H9 (cell line): ENCODE measurements at regions not wholly inside any gene's neighbourhood (a gene's known extent, or its start where the extent isn't known, plus 50 kb on each side); places are given as distances from the start of the nearest gene placed in this dataset.

ENCODE experiments used
- DNase-seq: peaks from one replicate; pipeline ENCODE4 v3.0.0-alpha.2; 2017
- H2AFZ ChIP-seq: one replicate; pipeline ENCODE4 v1.6.1; 2013; ENCODE audit warnings: mild to moderate bottlenecking, low read length, control low read depth, moderate library complexity
- H2AK5ac ChIP-seq: 2 replicates; pipeline ENCODE4 v1.6.1; 2013; ENCODE audit warnings: low read length, control low read depth, mixed read lengths; ENCODE audit not compliant: insufficient read length
- H2BK120ac ChIP-seq: one replicate; pipeline ENCODE4 v1.6.1; 2013; ENCODE audit warnings: low read depth, mild to moderate bottlenecking, low read length, control low read depth, inconsistent platforms; ENCODE audit not compliant: poor library complexity, severe bottlenecking
- H2BK12ac ChIP-seq: 2 replicates; pipeline ENCODE4 v1.6.1; 2013; ENCODE audit warnings: low read length, control low read depth, mixed read lengths, low read depth; ENCODE audit not compliant: insufficient read length
- H2BK15ac ChIP-seq: 2 replicates; pipeline ENCODE4 v1.6.1; 2013; ENCODE audit warnings: low read depth, low read length, control low read depth
- H2BK20ac ChIP-seq: one replicate; pipeline ENCODE4 v1.6.1; 2013; ENCODE audit warnings: low read depth, mild to moderate bottlenecking, low read length, control low read depth, inconsistent platforms; ENCODE audit not compliant: poor library complexity, severe bottlenecking
- H2BK5ac ChIP-seq: 2 replicates; pipeline ENCODE4 v1.6.1; 2013; ENCODE audit warnings: low read length, control low read depth, mixed read lengths; ENCODE audit not compliant: insufficient read length
- H3K14ac ChIP-seq: 2 replicates; pipeline ENCODE4 v1.6.1; 2013; ENCODE audit warnings: low read length, control low read depth; ENCODE audit not compliant: insufficient read depth
- H3K18ac ChIP-seq: 2 replicates; pipeline ENCODE4 v1.6.1; 2013; ENCODE audit warnings: low read depth, mild to moderate bottlenecking, mixed read lengths, low read length, control low read depth; ENCODE audit not compliant: insufficient read length
- H3K23ac ChIP-seq: 2 replicates; pipeline ENCODE4 v1.6.1; 2013; ENCODE audit warnings: low read length, control low read depth, mixed read lengths, low read depth; ENCODE audit not compliant: insufficient read length
- H3K23me2 ChIP-seq: 2 replicates; pipeline ENCODE4 v1.6.1; 2013; ENCODE audit warnings: low read depth, mild to moderate bottlenecking, mixed read lengths, low read length, control low read depth; ENCODE audit not compliant: insufficient read length, poor library complexity, severe bottlenecking
- H3K27ac ChIP-seq: 2 replicates; pipeline ENCODE4 v1.5.1; 2013; ENCODE audit warnings: low read length, control low read depth, mixed read lengths, low read depth; ENCODE audit not compliant: insufficient read length
- H3K27me3 ChIP-seq: 2 replicates; pipeline ENCODE4 v1.6.1; 2013; ENCODE audit warnings: low read length, control low read depth, inconsistent platforms; ENCODE audit not compliant: insufficient read depth
- H3K4ac ChIP-seq: 2 replicates; pipeline ENCODE4 v1.6.1; 2013; ENCODE audit warnings: low read depth, mild to moderate bottlenecking, control low read depth, inconsistent platforms, low read length, moderate library complexity
- H3K4me1 ChIP-seq: 2 replicates; pipeline ENCODE4 v1.6.1; 2013; ENCODE audit warnings: low read length, control low read depth, inconsistent platforms; ENCODE audit not compliant: insufficient read depth
- H3K4me2 ChIP-seq: 2 replicates; pipeline ENCODE4 v1.6.1; 2013; ENCODE audit warnings: low read length, control low read depth, mixed read lengths; ENCODE audit not compliant: insufficient read length, insufficient read depth
- H3K56ac ChIP-seq: 2 replicates; pipeline ENCODE4 v1.6.1; 2013; ENCODE audit warnings: low read depth, mild to moderate bottlenecking, mixed read lengths, low read length, control low read depth; ENCODE audit not compliant: insufficient read length
- H3K79me1 ChIP-seq: 2 replicates; pipeline ENCODE4 v1.6.1; 2013; ENCODE audit warnings: low read depth, mild to moderate bottlenecking, moderate library complexity, low read length, control low read depth, inconsistent platforms; ENCODE audit not compliant: insufficient read depth, poor library complexity, severe bottlenecking
- H3K79me2 ChIP-seq: 2 replicates; pipeline ENCODE4 v1.6.1; 2013; ENCODE audit warnings: low read length, control low read depth, inconsistent platforms; ENCODE audit not compliant: insufficient read depth
- H3K9ac ChIP-seq: 2 replicates; pipeline ENCODE4 v1.6.1; 2013; ENCODE audit warnings: low read length, control low read depth, mixed read lengths; ENCODE audit not compliant: insufficient read length; ENCODE audit errors: extremely low read depth
- H3K9me3 ChIP-seq: one replicate; pipeline ENCODE4 v1.6.1; 2013; ENCODE audit warnings: low read depth, low read length, inconsistent platforms; ENCODE audit not compliant: control insufficient read depth
- H3T11ph ChIP-seq: one replicate; pipeline ENCODE4 v1.6.1; 2013; ENCODE audit warnings: mild to moderate bottlenecking, low read length, control low read depth, inconsistent platforms
- H4K20me1 ChIP-seq: one replicate; pipeline ENCODE4 v1.6.1; 2013; ENCODE audit not compliant: control insufficient read depth, insufficient read length, insufficient read depth
- H4K5ac ChIP-seq: 2 replicates; pipeline ENCODE4 v1.6.1; 2013; ENCODE audit warnings: low read depth, mild to moderate bottlenecking, mixed read lengths, low read length, control low read depth; ENCODE audit not compliant: insufficient read length
- H4K8ac ChIP-seq: replicated peaks from 2 replicates; pipeline ENCODE4 v1.6.1; 2013; ENCODE audit warnings: low read length, control low read depth, mixed read lengths, low read depth; ENCODE audit not compliant: insufficient read length
- H4K91ac ChIP-seq: 2 replicates; pipeline ENCODE4 v1.6.1; 2013; ENCODE audit warnings: low read depth, mild to moderate bottlenecking, moderate library complexity, mixed read lengths, low read length, control low read depth; ENCODE audit not compliant: insufficient read length
- H3K27ac Mint-ChIP-seq, 3 experiments: 2 replicates in 2 of 3; 3 replicates in 1 of 3; pipeline ENCODE4 v1.8.0; 2020 to 2021; ENCODE audit warnings: mixed read lengths in 3 of 3, mild to moderate bottlenecking in 1 of 3, moderate library complexity in 1 of 3
- H3K27me3 Mint-ChIP-seq: 2 replicates; pipeline ENCODE4 v1.8.0; 2021; ENCODE audit warnings: low read depth, mild to moderate bottlenecking, moderate library complexity, mixed read lengths
- H3K36me3 Mint-ChIP-seq, 3 experiments: 2 replicates in 2 of 3; 3 replicates in 1 of 3; pipeline ENCODE4 v1.8.0; 2020 to 2021; ENCODE audit warnings: low read depth in 3 of 3, mixed read lengths in 3 of 3; ENCODE audit not compliant: insufficient read depth in 1 of 3
- H3K4me1 Mint-ChIP-seq, 2 experiments: 2 replicates each; pipeline ENCODE4 v1.8.0; 2020; ENCODE audit warnings: mixed read lengths in 2 of 2
- H3K4me3 Mint-ChIP-seq, 2 experiments: 2 replicates in 1 of 2; 3 replicates in 1 of 2; pipeline ENCODE4 v1.8.0; 2020 to 2021; ENCODE audit warnings: mild to moderate bottlenecking in 2 of 2, mixed read lengths in 2 of 2, moderate library complexity in 1 of 2
- H3K9me3 Mint-ChIP-seq, 2 experiments: 2 replicates in 1 of 2; 3 replicates in 1 of 2; pipeline ENCODE4 v1.8.0; 2020; ENCODE audit warnings: mild to moderate bottlenecking in 2 of 2, mixed read lengths in 2 of 2, moderate library complexity in 1 of 2
- WGBS: extraction: QIAGEN DNeasy Blood & Tissue Kit; methylation state at CpG from one replicate; pipeline ENCODE4 v1.1.7; 2013; ENCODE audit warnings: missing lambda C conversion rate, low lambda C conversion rate, mixed read lengths; ENCODE audit not compliant: insufficient read length; ENCODE audit errors: extremely low coverage; 5-methylcytosine and 5-hydroxymethylcytosine counted together
- TF ChIP-seq, protein P1 (sequence below): fragments of 200-600 bp; sonication (generic); conservative IDR thresholded peaks from 3 replicates; pipeline ENCODE4 v1.8.0; 2021; ENCODE audit warnings: antibody characterized with exemption, mild to moderate bottlenecking

DNA sequence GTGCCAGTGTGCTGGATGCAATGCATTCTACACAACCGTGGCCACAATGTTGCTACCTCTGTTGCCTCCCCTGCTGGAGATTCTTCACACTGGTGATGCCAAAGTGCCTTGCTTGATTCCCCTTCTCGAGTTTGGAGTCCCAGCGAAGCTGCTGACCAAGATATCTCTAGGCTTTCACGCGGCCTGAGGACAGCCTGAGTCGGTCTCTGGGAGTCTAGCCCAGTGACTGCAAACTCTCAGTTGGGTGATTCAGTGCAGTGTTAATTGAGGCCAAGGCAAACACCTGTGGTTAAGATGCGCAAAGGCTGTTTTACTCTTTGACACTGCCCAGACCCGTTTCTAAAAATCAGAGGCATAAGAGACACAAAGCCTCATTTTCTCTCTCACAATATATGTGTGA lies 434.4 kb downstream of the NR2F2 start:
- Histone ChIP-seq H3K79me1 (no peaks in the 10 kb centered on the region), H3K9me3 (no peaks in the 10 kb centered on the region), H3K27me3 (no peaks in the 10 kb centered on the region), H3K23me2 (no peaks in the 10 kb centered on the region), H4K91ac (no peak overlapping the region), H3K4me2 (no peak overlapping the region), H3K4me1 (no peaks in the 10 kb centered on the region), H2BK120ac (no peak overlapping the region), H4K20me1 (no peaks in the 10 kb centered on the region), H2BK12ac (no peak overlapping the region), H3K56ac (no peak overlapping the region), H2BK5ac (no peak overlapping the region), H3T11ph (no peak overlapping the region), H2AK5ac (no peak overlapping the region), H3K27ac (no peak overlapping the region), H3K4ac (no peak overlapping the region), H4K5ac (no peak overlapping the region), H3K14ac (no peak overlapping the region), H3K23ac (no peak overlapping the region), H4K8ac (no peak overlapping the region), H2AFZ (no peak overlapping the region), H3K18ac (no peak overlapping the region), H3K79me2 (no peaks in the 10 kb centered on the region), H2BK15ac (no peak overlapping the region), H2BK20ac (no peak overlapping the region), H3K9ac (no peak overlapping the region)
- Mint-ChIP-seq H3K4me1 (no peaks in the 10 kb centered on the region), H3K9me3 (no peaks in the 10 kb centered on the region), H3K4me3 (no peak overlapping the region), H3K36me3 (no peaks in the 10 kb centered on the region; a peak in 2 of 7 replicates), H3K27ac (no peak overlapping the region), H3K27me3 (no peaks in the 10 kb centered on the region)
- no CpG with 5 or more reads among the region's 8 CpGs for WGBS
- TF ChIP-seq, protein P1, sequence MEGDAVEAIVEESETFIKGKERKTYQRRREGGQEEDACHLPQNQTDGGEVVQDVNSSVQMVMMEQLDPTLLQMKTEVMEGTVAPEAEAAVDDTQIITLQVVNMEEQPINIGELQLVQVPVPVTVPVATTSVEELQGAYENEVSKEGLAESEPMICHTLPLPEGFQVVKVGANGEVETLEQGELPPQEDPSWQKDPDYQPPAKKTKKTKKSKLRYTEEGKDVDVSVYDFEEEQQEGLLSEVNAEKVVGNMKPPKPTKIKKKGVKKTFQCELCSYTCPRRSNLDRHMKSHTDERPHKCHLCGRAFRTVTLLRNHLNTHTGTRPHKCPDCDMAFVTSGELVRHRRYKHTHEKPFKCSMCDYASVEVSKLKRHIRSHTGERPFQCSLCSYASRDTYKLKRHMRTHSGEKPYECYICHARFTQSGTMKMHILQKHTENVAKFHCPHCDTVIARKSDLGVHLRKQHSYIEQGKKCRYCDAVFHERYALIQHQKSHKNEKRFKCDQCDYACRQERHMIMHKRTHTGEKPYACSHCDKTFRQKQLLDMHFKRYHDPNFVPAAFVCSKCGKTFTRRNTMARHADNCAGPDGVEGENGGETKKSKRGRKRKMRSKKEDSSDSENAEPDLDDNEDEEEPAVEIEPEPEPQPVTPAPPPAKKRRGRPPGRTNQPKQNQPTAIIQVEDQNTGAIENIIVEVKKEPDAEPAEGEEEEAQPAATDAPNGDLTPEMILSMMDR, result 0 out of 3 replicates have a peak, but pooled peaks have one; percentile 14
- DNase-seq, result no peak
